Erythroblast (primary cell): ENCODE measurements at regions not wholly inside any gene's neighbourhood (a gene's known extent, or its start where the extent isn't known, plus 50 kb on each side); places are given as distances from the start of the nearest gene placed in this dataset.

Source experiments
- GATA1 ChIP-seq: IDR thresholded peaks from 2 replicates; pipeline ENCODE4 v1.6.1; 2011; ENCODE audit warnings: low read depth, mild to moderate bottlenecking, control low read depth, low read length, moderate library complexity
- POLR2A ChIP-seq: IDR thresholded peaks from 2 replicates; pipeline ENCODE4 v1.6.1; 2011; ENCODE audit warnings: mild to moderate bottlenecking, low read length

- TF ChIP-seq POLR2A (no peak), GATA1 (no peak)
Measured at GRCh38 chr7:65221683-65222082, 152.0 kb upstream of the ZNF92 start.
